H1 (cell line): ENCODE measurements at regions not wholly inside any gene's neighbourhood (a gene's known extent, or its start where the extent isn't known, plus 50 kb on each side); places are given as distances from the start of the nearest gene placed in this dataset.

Experiments
- PHF8 ChIP-seq: fragments of 200-600 bp; sonication (generic); conservative IDR thresholded peaks from 2 replicates; pipeline ENCODE4 v1.7.1; 2012; ENCODE audit warnings: low read depth, mild to moderate bottlenecking, inconsistent platforms, low read length, moderate library complexity
- RNF2 ChIP-seq: fragments of 200-900, 300-1000 bp; sonication (generic); IDR thresholded peaks from 2 replicates; pipeline ENCODE4 v1.7.1; 2016; ENCODE audit warnings: borderline replicate concordance, low read depth, mild to moderate bottlenecking, antibody characterized with exemption, low read length; ENCODE audit not compliant: poor library complexity, severe bottlenecking; ENCODE audit errors: missing control alignments

DNA sequence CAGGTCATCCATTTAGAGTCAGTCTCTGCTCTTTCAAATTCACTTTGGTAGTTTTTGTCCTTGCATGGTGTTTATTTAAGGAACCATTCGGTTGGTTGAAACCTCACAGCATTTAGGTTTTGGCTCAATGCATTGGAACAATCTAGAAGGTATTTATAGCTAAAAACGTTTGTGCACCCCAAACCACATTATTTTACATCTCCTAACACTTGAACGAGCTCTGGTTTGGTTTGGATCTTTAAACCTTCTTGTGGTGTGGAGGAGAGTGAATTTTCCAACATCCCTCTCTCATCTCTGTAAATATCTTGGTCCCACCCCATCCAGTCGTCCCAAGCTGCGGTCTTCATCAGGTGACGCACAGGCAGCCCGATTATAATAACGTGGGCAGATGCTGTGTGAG, 287.9 kb downstream of the LPIN1 start (continued):
- TF ChIP-seq PHF8 (no peak), RNF2 (no peak)
- TF ChIP-seq, all 59 proteins: peak for 0
